ENCODE measurements at regions not wholly inside any gene's neighbourhood (a gene's known extent, or its start where the extent isn't known, plus 50 kb on each side); places are given as distances from the start of the nearest gene placed in this dataset.

DNA sequence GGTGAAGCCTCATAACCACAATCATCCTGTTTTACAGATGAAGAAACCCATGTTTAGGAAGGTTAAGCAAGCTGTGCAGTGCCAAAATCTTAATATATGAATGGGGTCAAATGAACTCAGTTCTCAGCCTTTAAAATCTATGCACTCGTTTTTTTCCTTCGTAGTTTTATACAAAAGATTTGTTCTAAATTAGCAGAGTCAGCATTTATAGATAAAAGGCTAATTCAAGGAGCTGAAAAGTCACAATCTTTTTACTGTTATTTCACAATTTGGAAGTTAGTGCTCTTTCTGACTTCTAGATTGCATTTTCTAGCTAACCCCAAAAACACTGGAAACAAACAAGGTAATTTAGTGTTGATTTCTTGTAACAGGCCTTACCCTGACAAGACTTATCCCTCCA lies 766.9 kb upstream of the ADGRL4 start:
- H3K4me3 ChIP-seq = no peak overlapping the region
- no peak overlapping the region for H3K27ac ChIP-seq
- no peak for DNase-seq
- H3K9me3 ChIP-seq = no peaks in the 10 kb centered on the region
- no peaks in the 10 kb centered on the region for H3K4me1 ChIP-seq
- TF ChIP-seq, protein P1, sequence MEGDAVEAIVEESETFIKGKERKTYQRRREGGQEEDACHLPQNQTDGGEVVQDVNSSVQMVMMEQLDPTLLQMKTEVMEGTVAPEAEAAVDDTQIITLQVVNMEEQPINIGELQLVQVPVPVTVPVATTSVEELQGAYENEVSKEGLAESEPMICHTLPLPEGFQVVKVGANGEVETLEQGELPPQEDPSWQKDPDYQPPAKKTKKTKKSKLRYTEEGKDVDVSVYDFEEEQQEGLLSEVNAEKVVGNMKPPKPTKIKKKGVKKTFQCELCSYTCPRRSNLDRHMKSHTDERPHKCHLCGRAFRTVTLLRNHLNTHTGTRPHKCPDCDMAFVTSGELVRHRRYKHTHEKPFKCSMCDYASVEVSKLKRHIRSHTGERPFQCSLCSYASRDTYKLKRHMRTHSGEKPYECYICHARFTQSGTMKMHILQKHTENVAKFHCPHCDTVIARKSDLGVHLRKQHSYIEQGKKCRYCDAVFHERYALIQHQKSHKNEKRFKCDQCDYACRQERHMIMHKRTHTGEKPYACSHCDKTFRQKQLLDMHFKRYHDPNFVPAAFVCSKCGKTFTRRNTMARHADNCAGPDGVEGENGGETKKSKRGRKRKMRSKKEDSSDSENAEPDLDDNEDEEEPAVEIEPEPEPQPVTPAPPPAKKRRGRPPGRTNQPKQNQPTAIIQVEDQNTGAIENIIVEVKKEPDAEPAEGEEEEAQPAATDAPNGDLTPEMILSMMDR (IDR thresholded peaks at IDR 0.05) = no peak
- intact Hi-C loops (cut with DNase I; ENCODE audit: low total_unique reads) = no loop called here
- H3K27me3 ChIP-seq = no peaks in the 10 kb centered on the region
- no peaks in the 10 kb centered on the region for H3K36me3 ChIP-seq

DNA sequence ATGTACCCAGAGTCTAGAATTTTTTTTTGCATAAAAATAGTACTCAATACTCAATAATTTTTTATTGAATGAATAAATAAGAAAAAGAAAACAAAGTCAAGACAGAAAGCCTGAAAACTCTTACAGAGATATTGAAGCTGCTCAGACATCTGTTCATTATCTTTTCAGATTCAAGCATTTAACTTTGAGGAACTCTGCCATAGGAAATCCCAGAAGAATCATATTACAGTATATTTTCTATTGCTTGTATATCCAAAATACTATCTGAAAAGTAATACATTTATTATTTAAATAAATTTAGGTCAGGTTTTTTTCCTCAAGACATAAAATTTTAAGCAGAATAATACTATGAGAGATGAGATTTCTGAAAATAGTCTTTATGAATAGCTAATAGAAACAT lies 755.9 kb upstream of the ADGRL4 start:
- H3K27ac ChIP-seq = no peak overlapping the region

DNA sequence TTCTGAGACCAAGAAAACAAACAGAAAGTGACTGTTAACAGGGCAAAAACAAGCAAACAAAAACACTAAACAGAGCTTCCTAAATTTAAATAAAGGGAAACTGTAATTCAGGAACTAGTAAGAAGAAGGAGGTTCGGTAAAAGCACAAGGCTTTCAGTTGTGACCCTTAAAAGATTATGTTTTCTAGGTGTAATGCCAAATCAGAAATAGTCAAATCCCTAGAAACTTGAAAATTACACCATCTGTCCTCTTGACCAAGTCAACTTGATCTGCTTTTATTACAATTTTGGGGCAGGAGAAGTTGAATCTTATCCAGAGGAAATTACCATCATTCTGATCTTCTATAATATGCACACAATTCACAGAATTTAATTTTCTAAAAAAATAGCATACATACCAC lies 754.0 kb upstream of the ADGRL4 start:
- no peaks in the 10 kb centered on the region for H3K4me1 ChIP-seq
- no peaks in the 10 kb centered on the region for H3K36me3 ChIP-seq
- no peak overlapping the region for H3K27ac ChIP-seq
- H3K9me3 ChIP-seq = no peaks in the 10 kb centered on the region
- intact Hi-C loops (cut with DNase I; ENCODE audit: low total_unique reads) = no loop called here
- TF ChIP-seq, protein P1 (IDR thresholded peaks at IDR 0.05) = no peak
- no peak for DNase-seq
- H3K4me3 ChIP-seq = no peak overlapping the region
- H3K27me3 ChIP-seq = no peaks in the 10 kb centered on the region

More for the DNA sequence above, 755.9 kb upstream of the ADGRL4 start:
- TF ChIP-seq, protein P1 (IDR thresholded peaks at IDR 0.05) = no peak
- intact Hi-C loops (cut with DNase I; ENCODE audit: low total_unique reads) = no loop called here
- no peak for DNase-seq
- Histone ChIP-seq H3K36me3 (no peaks in the 10 kb centered on the region), H3K4me3 (no peak overlapping the region), H3K4me1 (no peaks in the 10 kb centered on the region), H3K9me3 (no peaks in the 10 kb centered on the region), H3K27me3 (no peaks in the 10 kb centered on the region)

DNA sequence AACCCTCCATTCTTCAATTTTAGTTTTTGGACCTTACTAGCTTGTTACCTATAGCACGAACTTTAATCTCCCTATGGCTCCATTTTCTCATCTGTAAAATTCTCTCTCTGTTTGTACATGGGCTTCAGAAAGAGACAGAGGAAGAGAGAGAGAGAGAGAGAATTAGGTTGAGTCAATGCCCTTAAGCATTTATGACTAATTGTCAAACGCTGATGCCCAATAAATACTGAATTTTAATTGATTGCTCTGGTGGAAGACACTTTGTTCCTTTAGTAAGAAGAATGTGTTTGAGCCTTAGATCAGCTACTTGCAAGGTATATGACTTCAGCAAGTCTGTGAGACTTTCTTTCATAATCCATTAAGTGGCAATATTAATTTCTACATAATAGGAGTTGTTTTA lies 743.1 kb upstream of the ADGRL4 start:
- intact Hi-C loops (cut with DNase I; ENCODE audit: low total_unique reads) = no loop called here
- TF ChIP-seq, protein P1 (IDR thresholded peaks at IDR 0.05) = no peak
- no peaks in the 10 kb centered on the region for H3K36me3 ChIP-seq
- no peak overlapping the region for H3K4me3 ChIP-seq
- no peaks in the 10 kb centered on the region for H3K4me1 ChIP-seq
- no peak for DNase-seq
- no peak overlapping the region for H3K27ac ChIP-seq
- H3K27me3 ChIP-seq = no peaks in the 10 kb centered on the region
- no peaks in the 10 kb centered on the region for H3K9me3 ChIP-seq

DNA sequence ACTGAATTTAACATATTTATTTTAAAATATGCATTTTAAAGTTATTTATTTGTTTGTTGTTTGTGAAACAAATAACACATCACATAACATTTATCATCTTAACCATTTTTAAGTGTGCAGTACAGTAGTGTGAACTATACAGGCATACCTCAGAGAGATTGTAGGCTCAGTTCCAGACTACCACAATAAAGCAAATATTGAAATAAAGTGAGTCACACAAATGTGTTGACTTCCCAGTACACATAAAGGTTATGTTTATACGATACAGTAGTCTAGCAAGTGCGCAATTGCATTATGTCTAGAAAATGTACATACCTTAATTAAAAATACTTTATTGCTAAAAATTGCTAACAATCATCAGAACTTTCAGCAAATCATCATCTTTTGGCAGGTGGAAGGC lies 739.4 kb upstream of the ADGRL4 start:
- no peaks in the 10 kb centered on the region for H3K27me3 ChIP-seq
- intact Hi-C loops (cut with DNase I; ENCODE audit: low total_unique reads) = no loop called here
- H3K9me3 ChIP-seq = no peaks in the 10 kb centered on the region
- no peaks in the 10 kb centered on the region for H3K36me3 ChIP-seq
- no peak for DNase-seq
- H3K4me1 ChIP-seq = no peaks in the 10 kb centered on the region
- TF ChIP-seq, protein P1 (IDR thresholded peaks at IDR 0.05) = no peak
- H3K27ac ChIP-seq = no peak overlapping the region
- H3K4me3 ChIP-seq = no peak overlapping the region

DNA sequence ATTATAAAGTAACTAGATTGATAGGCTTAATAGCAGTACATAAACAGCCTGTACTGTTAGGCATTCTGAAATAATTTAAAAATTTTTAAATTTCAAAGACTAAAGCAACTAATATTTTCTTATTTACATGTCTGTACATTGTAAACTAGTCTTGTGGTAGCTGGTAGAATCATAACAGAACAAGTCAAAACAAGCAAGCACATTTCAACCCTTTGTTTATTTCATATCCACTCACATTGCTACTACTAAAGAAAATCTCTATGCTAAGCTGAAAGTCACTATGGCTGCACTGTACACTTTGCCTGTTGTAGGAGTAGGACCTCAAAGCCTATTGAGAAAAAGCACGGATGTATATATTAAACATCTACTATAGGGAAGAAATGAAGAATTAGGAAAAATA lies 738.2 kb upstream of the ADGRL4 start:
- no peaks in the 10 kb centered on the region for H3K36me3 ChIP-seq
- H3K4me1 ChIP-seq = no peaks in the 10 kb centered on the region
- DNase-seq = no peak
- intact Hi-C loops (cut with DNase I; ENCODE audit: low total_unique reads) = no loop called here
- H3K27me3 ChIP-seq = no peaks in the 10 kb centered on the region
- H3K27ac ChIP-seq = no peak overlapping the region
- no peak overlapping the region for H3K4me3 ChIP-seq
- TF ChIP-seq, protein P1 (IDR thresholded peaks at IDR 0.05) = no peak
- H3K9me3 ChIP-seq = no peaks in the 10 kb centered on the region

Data from tibial artery (tissue), 4 donors.